ENCODE measurements at regions not wholly inside any gene's neighbourhood (a gene's known extent, or its start where the extent isn't known, plus 50 kb on each side); places are given as distances from the start of the nearest gene placed in this dataset.

GRCh38 chr21:32099812-32100416, 178.9 kb downstream of the MIS18A start:
- no peak for TF ChIP-seq CTCF (IDR thresholded peaks at IDR 0.05)
- TF ChIP-seq POLR2A (IDR thresholded peaks at IDR 0.05) = no peak
- TF ChIP-seq EP300 (IDR thresholded peaks at IDR 0.05) = no peak

Measured in ovary (tissue), 3 donors.